Fibroblast of the aortic adventitia (primary cell): ENCODE measurements at regions not wholly inside any gene's neighbourhood (a gene's known extent, or its start where the extent isn't known, plus 50 kb on each side); places are given as distances from the start of the nearest gene placed in this dataset.

Experiments used
- DNase-seq: peaks from one replicate; pipeline ENCODE4 v3.0.0-alpha.2; 2010; ENCODE audit warnings: low read depth
- H3K4me3 ChIP-seq: 2 replicates; pipeline ENCODE4 v1.5.1; 2011; ENCODE audit warnings: low read depth, mild to moderate bottlenecking, control low read depth, low read length, moderate library complexity
- TF ChIP-seq, protein P1 (sequence below): IDR thresholded peaks from 2 replicates; pipeline ENCODE4 v1.5.1; 2011; ENCODE audit warnings: mild to moderate bottlenecking, low read length, control low read depth, inconsistent platforms; ENCODE audit not compliant: insufficient read depth

DNA sequence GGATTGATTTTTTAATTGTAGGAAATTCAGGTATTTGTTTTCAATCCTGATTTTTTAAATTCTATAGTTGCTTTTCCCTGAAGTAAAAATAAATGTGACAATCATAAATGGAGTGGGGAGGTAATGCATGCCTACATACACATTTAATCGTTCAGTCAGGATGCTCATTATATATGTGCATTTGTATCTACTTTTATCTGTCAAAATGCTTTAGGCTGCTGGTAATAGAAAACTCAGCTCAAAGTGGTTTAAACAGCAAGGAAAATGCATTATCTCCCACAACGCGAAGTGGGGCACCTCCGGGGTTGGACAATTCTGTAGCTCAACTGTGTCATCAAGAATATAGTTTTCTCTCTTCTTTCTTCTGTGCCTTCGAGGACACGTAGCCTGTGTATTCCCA lies 116.4 kb upstream of the SASH1 start:
- no peak for DNase-seq
- no peak overlapping the region for H3K4me3 ChIP-seq
- TF ChIP-seq, protein P1, sequence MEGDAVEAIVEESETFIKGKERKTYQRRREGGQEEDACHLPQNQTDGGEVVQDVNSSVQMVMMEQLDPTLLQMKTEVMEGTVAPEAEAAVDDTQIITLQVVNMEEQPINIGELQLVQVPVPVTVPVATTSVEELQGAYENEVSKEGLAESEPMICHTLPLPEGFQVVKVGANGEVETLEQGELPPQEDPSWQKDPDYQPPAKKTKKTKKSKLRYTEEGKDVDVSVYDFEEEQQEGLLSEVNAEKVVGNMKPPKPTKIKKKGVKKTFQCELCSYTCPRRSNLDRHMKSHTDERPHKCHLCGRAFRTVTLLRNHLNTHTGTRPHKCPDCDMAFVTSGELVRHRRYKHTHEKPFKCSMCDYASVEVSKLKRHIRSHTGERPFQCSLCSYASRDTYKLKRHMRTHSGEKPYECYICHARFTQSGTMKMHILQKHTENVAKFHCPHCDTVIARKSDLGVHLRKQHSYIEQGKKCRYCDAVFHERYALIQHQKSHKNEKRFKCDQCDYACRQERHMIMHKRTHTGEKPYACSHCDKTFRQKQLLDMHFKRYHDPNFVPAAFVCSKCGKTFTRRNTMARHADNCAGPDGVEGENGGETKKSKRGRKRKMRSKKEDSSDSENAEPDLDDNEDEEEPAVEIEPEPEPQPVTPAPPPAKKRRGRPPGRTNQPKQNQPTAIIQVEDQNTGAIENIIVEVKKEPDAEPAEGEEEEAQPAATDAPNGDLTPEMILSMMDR = no peak

DNA sequence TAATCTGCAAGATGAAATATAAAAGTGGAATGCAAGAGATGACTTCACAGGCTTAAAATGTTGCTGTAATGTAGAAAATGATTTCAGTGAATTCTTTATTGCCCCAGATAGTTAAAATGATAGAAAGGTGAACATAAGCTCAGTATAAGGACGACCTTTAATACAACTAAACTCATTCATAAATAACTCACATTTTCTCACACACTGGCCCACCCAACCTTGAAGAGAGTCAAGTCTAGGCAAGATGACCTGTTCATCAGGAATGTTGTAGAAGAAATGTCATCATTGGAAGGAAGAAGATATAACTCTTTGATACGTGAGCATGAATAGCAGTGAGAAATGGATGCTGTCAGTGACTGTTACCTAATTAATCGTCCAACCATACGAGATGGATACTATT lies 111.1 kb upstream of the SASH1 start:
- DNase-seq = peak; percentile 73
- TF ChIP-seq, protein P1 = no peak

DNA sequence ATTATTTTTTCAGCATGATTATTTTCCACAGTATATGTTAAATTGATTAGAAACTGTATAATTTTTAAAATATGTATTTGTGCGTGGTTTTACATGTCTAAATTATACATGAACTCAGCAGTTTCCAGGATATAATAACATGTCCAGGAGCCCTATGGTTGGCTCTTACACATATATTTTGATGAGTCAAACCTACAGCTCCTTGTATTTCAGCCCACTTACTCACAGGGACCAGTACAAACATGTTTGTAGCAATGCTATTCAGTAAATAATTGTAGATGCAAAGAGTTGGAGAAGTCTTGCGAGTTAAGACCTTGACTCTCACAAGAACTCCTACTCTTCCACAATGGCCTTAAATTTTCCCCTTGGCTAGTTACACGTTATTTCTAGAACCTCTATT lies 107.2 kb upstream of the SASH1 start:
- TF ChIP-seq, protein P1 = no peak
- DNase-seq = peak; percentile 26
- H3K4me3 ChIP-seq = no peak overlapping the region

More for the DNA sequence above, 111.1 kb upstream of the SASH1 start:
- H3K4me3 ChIP-seq = no peak overlapping the region

DNA sequence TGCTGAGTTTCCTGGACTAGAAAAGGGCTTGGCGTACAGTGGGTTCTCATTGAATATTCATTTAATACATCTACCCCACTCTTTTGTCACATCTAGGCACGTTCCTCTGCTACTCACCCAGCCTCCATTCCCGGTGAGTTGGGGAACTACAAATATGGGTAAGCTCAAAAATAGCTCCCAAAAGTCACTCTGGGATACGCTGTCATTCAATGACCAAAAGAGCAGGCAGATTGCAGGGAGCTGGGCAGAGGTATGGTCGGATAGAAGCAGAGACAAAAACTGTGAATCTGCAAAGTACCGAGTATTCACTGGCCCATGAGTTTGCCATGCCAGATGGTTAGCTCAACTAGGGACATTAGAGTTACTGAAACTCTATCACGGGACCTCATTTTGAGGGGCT lies 103.9 kb upstream of the SASH1 start:
- no peak overlapping the region for H3K4me3 ChIP-seq
- TF ChIP-seq, protein P1 = no peak
- no peak for DNase-seq

DNA sequence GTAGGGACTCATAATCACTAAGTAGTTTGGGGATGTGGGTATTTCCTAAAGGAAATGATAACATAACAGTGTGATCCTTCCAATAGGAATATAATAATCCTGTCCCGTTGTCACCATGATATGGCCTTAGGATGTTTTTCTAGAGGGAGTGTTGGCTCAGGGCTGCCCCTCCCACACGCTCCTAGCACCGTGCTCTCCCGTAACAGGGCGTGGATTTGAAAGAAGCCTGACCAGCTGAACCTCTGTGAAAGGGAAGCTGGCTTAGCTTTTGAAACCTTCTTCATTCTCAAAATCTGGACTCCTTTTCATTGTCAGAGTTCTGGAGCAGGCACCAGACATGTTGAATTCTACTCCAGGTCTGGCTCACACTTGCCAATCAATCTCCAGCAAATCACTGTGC lies 103.4 kb upstream of the SASH1 start:
- TF ChIP-seq, protein P1 = no peak
- DNase-seq = no peak
- H3K4me3 ChIP-seq = no peak overlapping the region

DNA sequence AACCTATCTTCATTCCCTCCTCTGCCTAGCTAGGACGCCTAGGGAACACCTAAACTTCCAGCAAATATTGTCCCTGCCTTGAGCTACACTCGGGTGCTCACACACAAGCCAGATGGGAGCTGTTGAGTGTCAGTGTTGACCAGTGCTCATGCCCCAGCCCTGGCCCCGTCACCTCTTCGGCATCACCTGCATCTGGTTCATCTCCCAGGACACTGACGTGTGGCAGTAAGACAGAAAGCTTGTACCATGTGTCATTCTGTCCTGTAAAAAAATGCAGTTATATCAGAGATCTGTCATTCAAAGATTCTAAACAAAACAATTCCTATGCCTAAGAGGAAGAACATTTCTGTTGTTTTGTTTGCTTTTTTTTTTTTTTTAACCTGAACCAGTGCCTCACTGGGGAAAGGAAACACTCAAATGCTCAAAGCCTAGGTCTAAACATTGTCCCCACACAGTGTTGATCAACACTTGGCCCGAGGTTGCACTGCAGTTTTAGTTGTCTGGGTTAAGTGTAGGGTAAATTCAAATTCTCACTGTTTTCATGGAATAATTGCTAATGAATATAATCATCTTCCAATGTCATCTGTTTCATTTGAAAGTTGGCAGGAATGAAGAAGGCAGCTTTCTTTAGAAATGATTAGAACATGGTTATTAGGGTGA lies 102.7 kb upstream of the SASH1 start:
- TF ChIP-seq, protein P1 = no peak
- peak; percentile 43 for DNase-seq
- no peak overlapping the region for H3K4me3 ChIP-seq

DNA sequence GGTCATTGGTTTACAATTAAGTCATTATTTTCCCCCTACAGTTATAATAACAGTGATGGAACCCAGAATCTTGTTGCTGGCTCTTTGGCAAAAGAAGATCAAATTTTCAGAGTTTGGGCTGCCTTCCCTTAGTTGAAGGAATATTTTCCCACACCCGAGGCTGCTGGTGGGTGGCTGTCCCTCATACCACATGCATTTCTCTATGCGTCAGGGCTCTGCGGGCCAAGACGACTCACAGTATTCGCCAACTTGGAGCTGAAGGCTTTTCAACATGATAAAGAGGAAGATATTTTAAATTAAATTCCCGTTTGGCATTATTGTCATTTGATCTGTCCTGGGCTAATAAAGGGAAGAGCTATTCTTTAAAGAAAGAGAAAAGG lies 102.2 kb upstream of the SASH1 start:
- DNase-seq = peak; percentile 93
- no peak overlapping the region for H3K4me3 ChIP-seq
- TF ChIP-seq, protein P1 = no peak
